Smooth muscle cell (in vitro differentiated cells): ENCODE measurements at regions not wholly inside any gene's neighbourhood (a gene's known extent, or its start where the extent isn't known, plus 50 kb on each side); places are given as distances from the start of the nearest gene placed in this dataset.

Experiments used
- DNase-seq: peaks from one replicate; lab custom pipeline; 2025; ENCODE audit not compliant: unreplicated experiment; lab: John Stamatoyannopoulos, UW
- H2AFZ ChIP-seq: fragments of 200-600 bp; sonication (generic); 2 replicates; pipeline ENCODE4 v1.6.0; 2016; ENCODE audit warnings: antibody characterized with exemption, low read depth, mild to moderate bottlenecking
- H3F3A ChIP-seq: fragments of 200-600 bp; sonication (generic); 2 replicates; pipeline ENCODE4 v1.6.0; 2017; ENCODE audit warnings: antibody characterized with exemption, low read depth
- H3K27ac ChIP-seq: fragments of 200-600 bp; sonication (generic); 2 replicates; pipeline ENCODE4 v1.5.1; 2016; ENCODE audit warnings: low read depth, mild to moderate bottlenecking
- H3K27me3 ChIP-seq: fragments of 200-600 bp; sonication (generic); 2 replicates; pipeline ENCODE4 v1.6.1; 2016; ENCODE audit warnings: low read depth, mild to moderate bottlenecking
- H3K36me3 ChIP-seq: fragments of 200-600 bp; sonication (generic); 2 replicates; pipeline ENCODE4 v1.5.1; 2016; ENCODE audit warnings: low read depth
- H3K4me1 ChIP-seq: fragments of 200-600 bp; sonication (generic); 2 replicates; pipeline ENCODE4 v1.5.1; 2016; ENCODE audit warnings: low read depth
- H3K4me2 ChIP-seq: fragments of 200-600 bp; sonication (generic); 2 replicates; pipeline ENCODE4 v1.6.0; 2016; ENCODE audit warnings: mild to moderate bottlenecking
- H3K4me3 ChIP-seq: fragments of 200-600 bp; sonication (generic); 2 replicates; pipeline ENCODE4 v1.5.1; 2016; ENCODE audit warnings: mild to moderate bottlenecking
- H3K79me2 ChIP-seq: fragments of 200-600 bp; sonication (generic); 2 replicates; pipeline ENCODE4 v1.6.0; 2016; ENCODE audit warnings: low read depth, mild to moderate bottlenecking
- H3K9ac ChIP-seq: fragments of 200-600 bp; sonication (generic); 2 replicates; pipeline ENCODE4 v1.6.0; 2016; ENCODE audit warnings: low read depth
- H3K9me3 ChIP-seq: fragments of 200-600 bp; sonication (generic); replicated peaks from 2 replicates; pipeline ENCODE4 v1.5.1; 2016; ENCODE audit warnings: low read depth
- H4K20me1 ChIP-seq: fragments of 200-600 bp; sonication (generic); 2 replicates; pipeline ENCODE4 v1.6.0; 2016; ENCODE audit warnings: low read depth
- CTCF ChIP-seq: fragments of 200-600 bp; sonication (generic); IDR thresholded peaks from 2 replicates; pipeline ENCODE4 v1.5.1; 2017; ENCODE audit warnings: borderline replicate concordance, mild to moderate bottlenecking, antibody characterized with exemption; ENCODE audit not compliant: insufficient read depth, poor library complexity, severe bottlenecking
- WGBS: methylation state at CpG from one replicate; pipeline ENCODE4 v1.1.7; 2016; ENCODE audit warnings: low lambda C conversion rate; 5-methylcytosine and 5-hydroxymethylcytosine counted together

GRCh38 chr2:43078301-43078700, 148.1 kb downstream of the ZFP36L2 start:
- peaks cover 22% of the 10 kb centered on the region for H3K4me1 ChIP-seq
- no peak overlapping the region for H3K4me3 ChIP-seq
- H3K36me3 ChIP-seq = no peaks in the 10 kb centered on the region
- H3K27ac ChIP-seq = no peak overlapping the region
- no peak for DNase-seq
- H2AFZ ChIP-seq = no peak overlapping the region
- H3K79me2 ChIP-seq = no peaks in the 10 kb centered on the region
- no peaks in the 10 kb centered on the region for H3K27me3 ChIP-seq
- WGBS = 97% methylated on average over 5 of the region's 5 CpGs
- H3K9ac ChIP-seq = no peak overlapping the region
- no peaks in the 10 kb centered on the region for H4K20me1 ChIP-seq
- peaks cover 18% of the 10 kb centered on the region for H3F3A ChIP-seq
- TF ChIP-seq CTCF = no peak
- H3K4me2 ChIP-seq = no peak overlapping the region
- no peaks in the 10 kb centered on the region for H3K9me3 ChIP-seq

GRCh38 chr2:43077876-43078275, 148.5 kb downstream of the ZFP36L2 start:
- Histone ChIP-seq H2AFZ (no peak overlapping the region), H3K4me1 (peaks cover 18% of the 10 kb centered on the region)

GRCh38 chr2:43076676-43077075, 149.7 kb downstream of the ZFP36L2 start:
- WGBS = 97% methylated on average over 5 of the region's 5 CpGs
- no peak overlapping the region for H2AFZ ChIP-seq
- no peak overlapping the region for H3K4me2 ChIP-seq
- no peaks in the 10 kb centered on the region for H3K9me3 ChIP-seq
- H3K36me3 ChIP-seq = no peaks in the 10 kb centered on the region
- peak overlapping the region; percentile 7 for H3K27ac ChIP-seq
- DNase-seq = no peak
- no peak overlapping the region for H3K4me3 ChIP-seq
- H3K27me3 ChIP-seq = no peaks in the 10 kb centered on the region
- H4K20me1 ChIP-seq = no peaks in the 10 kb centered on the region
- H3K4me1 ChIP-seq = peaks cover 8% of the 10 kb centered on the region
- no peak for TF ChIP-seq CTCF
- no peaks in the 10 kb centered on the region for H3K79me2 ChIP-seq
- no peak overlapping the region for H3K9ac ChIP-seq
- H3F3A ChIP-seq = peaks cover 16% of the 10 kb centered on the region

More at GRCh38 chr2:43077876-43078275, 148.5 kb downstream of the ZFP36L2 start:
- WGBS = 100% methylated on average over 1 of the region's 1 CpG
- H4K20me1 ChIP-seq = no peaks in the 10 kb centered on the region
- no peak for TF ChIP-seq CTCF
- H3K9me3 ChIP-seq = no peaks in the 10 kb centered on the region
- no peak for DNase-seq
- no peak overlapping the region for H3K27ac ChIP-seq
- H3F3A ChIP-seq = peaks cover 16% of the 10 kb centered on the region
- H3K27me3 ChIP-seq = no peaks in the 10 kb centered on the region
- H3K36me3 ChIP-seq = no peaks in the 10 kb centered on the region
- no peak overlapping the region for H3K4me3 ChIP-seq
- no peak overlapping the region for H3K9ac ChIP-seq
- H3K4me2 ChIP-seq = no peak overlapping the region
- no peaks in the 10 kb centered on the region for H3K79me2 ChIP-seq

- Histone ChIP-seq H3K27ac (peak overlapping the region; percentile 89), H3K36me3 (no peaks in the 10 kb centered on the region), H3K4me2 (peak overlapping the region; percentile 27), H3K9ac (peak overlapping the region; percentile 42), H3K4me1 (peaks cover 14% of the 10 kb centered on the region), H3K27me3 (no peaks in the 10 kb centered on the region), H3K4me3 (no peak overlapping the region), H3K9me3 (no peaks in the 10 kb centered on the region), H2AFZ (no peak overlapping the region), H3F3A (peaks cover 16% of the 10 kb centered on the region), H4K20me1 (no peaks in the 10 kb centered on the region), H3K79me2 (no peaks in the 10 kb centered on the region)
- TF ChIP-seq CTCF = no peak
- 96% methylated on average over 3 of the region's 3 CpGs for WGBS
- no peak for DNase-seq
These were observed 150.4 kb downstream of the ZFP36L2 start for GRCh38 chr2:43075811-43076585.
